Ishikawa (cell line): ENCODE measurements at regions not wholly inside any gene's neighbourhood (a gene's known extent, or its start where the extent isn't known, plus 50 kb on each side); places are given as distances from the start of the nearest gene placed in this dataset.

Experiments
- NFIC ChIP-seq: IDR thresholded peaks from 2 replicates; pipeline ENCODE4 v1.6.1; 2012
- RAD21 ChIP-seq: IDR thresholded peaks from 2 replicates; pipeline ENCODE4 v1.6.1; 2012; ENCODE audit warnings: low read depth
- REST ChIP-seq: IDR thresholded peaks from 2 replicates; pipeline ENCODE4 v1.6.1; 2012; ENCODE audit warnings: low read depth, mild to moderate bottlenecking
- TAF1 ChIP-seq: IDR thresholded peaks from 2 replicates; pipeline ENCODE4 v1.6.1; 2012; ENCODE audit warnings: low read depth, mild to moderate bottlenecking
- USF1 ChIP-seq: IDR thresholded peaks from 2 replicates; pipeline ENCODE4 v1.6.1; 2012
- YY1 ChIP-seq: IDR thresholded peaks from 2 replicates; pipeline ENCODE4 v1.6.1; 2012; ENCODE audit warnings: low read depth
- ZBTB7A ChIP-seq: IDR thresholded peaks from 2 replicates; pipeline ENCODE4 v1.6.1; 2012; ENCODE audit warnings: low read depth
- TF ChIP-seq, protein P1 (sequence below): IDR thresholded peaks from 2 replicates; pipeline ENCODE4 v1.6.1; 2012

- TF ChIP-seq RAD21 = no peak
- TF ChIP-seq REST = no peak
- no peak for TF ChIP-seq TAF1
- TF ChIP-seq, protein P1, sequence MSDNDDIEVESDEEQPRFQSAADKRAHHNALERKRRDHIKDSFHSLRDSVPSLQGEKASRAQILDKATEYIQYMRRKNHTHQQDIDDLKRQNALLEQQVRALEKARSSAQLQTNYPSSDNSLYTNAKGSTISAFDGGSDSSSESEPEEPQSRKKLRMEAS = no peak
- TF ChIP-seq YY1 = no peak
- TF ChIP-seq ZBTB7A = no peak
- TF ChIP-seq USF1 = no peak
- TF ChIP-seq NFIC = no peak
These were observed 140.3 kb upstream of the SPEF2 start for GRCh38 chr5:35477321-35477720.
